DND-41 (cell line): ENCODE measurements at regions not wholly inside any gene's neighbourhood (a gene's known extent, or its start where the extent isn't known, plus 50 kb on each side); places are given as distances from the start of the nearest gene placed in this dataset.
"Not testable (repeated sequence)": the region's sequence is repeated elsewhere in the genome, so short reads cannot be mapped to it uniquely, and the experiment has no call there.

Source experiments
- ATAC-seq: fragments of 200-7000 bp; cut with Tn5 transposase; 3 replicates; pipeline ENCODE4 v1.9.1; 2021; ENCODE audit warnings: low read depth; ENCODE audit not compliant: insufficient read depth
- DNase-seq: peaks from one replicate; pipeline ENCODE4 v3.0.0-alpha.2; 2020
- H2AFZ ChIP-seq: 2 replicates; pipeline ENCODE4 v1.6.0; 2012; ENCODE audit warnings: low read depth, low read length
- H3K27ac ChIP-seq: 2 replicates; pipeline ENCODE4 v1.5.1; 2012; ENCODE audit warnings: low read length, inconsistent platforms
- H3K27me3 ChIP-seq: fragments of 200-600 bp; sonication (generic); 2 replicates; pipeline ENCODE4 v1.6.0; 2012; ENCODE audit warnings: low read length, mild to moderate bottlenecking, inconsistent platforms; ENCODE audit not compliant: insufficient read depth, poor library complexity
- H3K36me3 ChIP-seq: 2 replicates; pipeline ENCODE4 v1.5.1; 2012; ENCODE audit warnings: low read length, inconsistent platforms; ENCODE audit not compliant: insufficient read depth
- H3K4me1 ChIP-seq: 2 replicates; pipeline ENCODE4 v1.5.1; 2012; ENCODE audit warnings: mild to moderate bottlenecking, low read length; ENCODE audit not compliant: insufficient read depth
- H3K4me2 ChIP-seq: 2 replicates; pipeline ENCODE4 v1.6.0; 2012; ENCODE audit warnings: mild to moderate bottlenecking, moderate library complexity, low read length, inconsistent platforms; ENCODE audit not compliant: insufficient read depth
- H3K4me3 ChIP-seq, 2 experiments: fragments of 200-600 bp in 1 of 2; shearing (Covaris generic) in 1 of 2; 2 replicates each; pipeline ENCODE4 v1.5.1; 2012 to 2016; ENCODE audit warnings: inconsistent platforms in 2 of 2, low read length in 2 of 2, mild to moderate bottlenecking in 2 of 2, low read depth in 1 of 2, moderate library complexity in 1 of 2
- H3K79me2 ChIP-seq: 2 replicates; pipeline ENCODE4 v1.6.0; 2012; ENCODE audit warnings: low read length, inconsistent platforms; ENCODE audit not compliant: insufficient read depth
- H3K9ac ChIP-seq: 2 replicates; pipeline ENCODE4 v1.6.0; 2012; ENCODE audit warnings: low read depth, mild to moderate bottlenecking, inconsistent platforms, low read length, moderate library complexity
- H3K9me3 ChIP-seq: 2 replicates; pipeline ENCODE4 v1.5.1; 2012; ENCODE audit warnings: low read length, moderate library complexity, mild to moderate bottlenecking, inconsistent platforms; ENCODE audit not compliant: insufficient read depth, severe bottlenecking
- H4K20me1 ChIP-seq: 2 replicates; pipeline ENCODE4 v1.6.0; 2012; ENCODE audit warnings: low read length; ENCODE audit not compliant: insufficient read depth
- EZH2 ChIP-seq: IDR thresholded peaks from 3 replicates; pipeline ENCODE4 v1.6.1; 2012; ENCODE audit warnings: borderline replicate concordance, low read depth, mild to moderate bottlenecking, moderate library complexity, low read length, inconsistent platforms; ENCODE audit not compliant: severe bottlenecking
- TF ChIP-seq, protein P1 (sequence below): IDR thresholded peaks from 2 replicates; pipeline ENCODE4 v1.5.1; 2012; ENCODE audit warnings: borderline replicate concordance, low read length, moderate library complexity, mild to moderate bottlenecking; ENCODE audit not compliant: poor library complexity, severe bottlenecking; ENCODE audit errors: extremely low read depth

DNA sequence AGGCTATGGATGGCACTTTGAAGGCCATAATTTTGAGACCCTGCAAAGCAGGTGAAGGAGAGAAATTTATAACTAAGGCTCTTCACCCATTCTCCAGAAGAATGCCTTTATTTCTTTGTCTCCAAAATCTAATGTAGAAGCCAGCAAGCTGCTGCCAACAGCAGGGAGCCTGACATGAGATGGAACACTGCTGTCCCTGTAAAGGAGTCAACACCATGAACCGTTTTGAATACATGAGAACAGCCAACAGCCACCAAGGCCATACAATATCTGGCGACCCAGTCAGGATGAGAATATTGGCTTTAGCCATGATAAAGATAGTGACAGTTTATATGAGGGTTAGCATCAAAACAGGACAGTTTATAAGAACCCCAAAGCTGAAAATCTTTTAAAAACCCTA is 121.2 kb upstream of the LIFR start:
- DNase-seq, result no peak
- Histone ChIP-seq H3K4me1 (no peaks in the 10 kb centered on the region), H3K27me3 (no peaks in the 10 kb centered on the region), H2AFZ (no peak overlapping the region), H3K27ac (no peak overlapping the region), H3K4me2 (no peak overlapping the region), H3K9me3 (no peaks in the 10 kb centered on the region), H3K79me2 (no peaks in the 10 kb centered on the region), H3K36me3 (no peaks in the 10 kb centered on the region), H4K20me1 (no peaks in the 10 kb centered on the region), H3K9ac (no peak overlapping the region), H3K4me3 (no peak overlapping the region)
- no peak for ATAC-seq
- TF ChIP-seq, protein P1, sequence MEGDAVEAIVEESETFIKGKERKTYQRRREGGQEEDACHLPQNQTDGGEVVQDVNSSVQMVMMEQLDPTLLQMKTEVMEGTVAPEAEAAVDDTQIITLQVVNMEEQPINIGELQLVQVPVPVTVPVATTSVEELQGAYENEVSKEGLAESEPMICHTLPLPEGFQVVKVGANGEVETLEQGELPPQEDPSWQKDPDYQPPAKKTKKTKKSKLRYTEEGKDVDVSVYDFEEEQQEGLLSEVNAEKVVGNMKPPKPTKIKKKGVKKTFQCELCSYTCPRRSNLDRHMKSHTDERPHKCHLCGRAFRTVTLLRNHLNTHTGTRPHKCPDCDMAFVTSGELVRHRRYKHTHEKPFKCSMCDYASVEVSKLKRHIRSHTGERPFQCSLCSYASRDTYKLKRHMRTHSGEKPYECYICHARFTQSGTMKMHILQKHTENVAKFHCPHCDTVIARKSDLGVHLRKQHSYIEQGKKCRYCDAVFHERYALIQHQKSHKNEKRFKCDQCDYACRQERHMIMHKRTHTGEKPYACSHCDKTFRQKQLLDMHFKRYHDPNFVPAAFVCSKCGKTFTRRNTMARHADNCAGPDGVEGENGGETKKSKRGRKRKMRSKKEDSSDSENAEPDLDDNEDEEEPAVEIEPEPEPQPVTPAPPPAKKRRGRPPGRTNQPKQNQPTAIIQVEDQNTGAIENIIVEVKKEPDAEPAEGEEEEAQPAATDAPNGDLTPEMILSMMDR, result no peak
- TF ChIP-seq EZH2, result no peak

DNA sequence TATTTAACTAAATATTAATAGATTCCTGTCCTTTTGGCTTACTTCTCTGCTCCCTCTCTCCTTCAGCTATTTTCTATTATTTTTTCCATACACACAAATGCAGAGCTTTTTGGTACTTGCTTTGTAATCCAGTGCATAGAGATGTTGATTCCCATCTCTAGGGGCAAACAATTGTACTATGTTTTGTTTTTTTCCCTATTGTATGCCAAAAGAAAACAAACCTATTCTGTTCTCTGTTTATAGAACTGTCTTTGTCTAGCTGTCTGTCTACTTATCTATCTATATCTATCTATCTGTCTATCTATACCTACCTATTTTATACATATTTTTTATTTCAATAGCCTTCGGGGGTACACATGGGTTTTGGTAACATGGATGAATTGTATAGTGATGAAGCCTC is 121.6 kb upstream of the LIFR start:
- H3K36me3 ChIP-seq, result no peaks in the 10 kb centered on the region
- H3K79me2 ChIP-seq, result no peaks in the 10 kb centered on the region
- H3K9ac ChIP-seq, result no peak overlapping the region
- DNase-seq, result no peak
- H3K4me3 ChIP-seq, result no peak overlapping the region
- H3K4me1 ChIP-seq, result no peaks in the 10 kb centered on the region
- H3K27ac ChIP-seq, result no peak overlapping the region
- H2AFZ ChIP-seq, result no peak overlapping the region
- no peak overlapping the region for H3K4me2 ChIP-seq
- TF ChIP-seq EZH2, result no peak
- TF ChIP-seq, protein P1, result no peak
- no peaks in the 10 kb centered on the region for H4K20me1 ChIP-seq
- no peak for ATAC-seq
- H3K27me3 ChIP-seq, result no peaks in the 10 kb centered on the region
- H3K9me3 ChIP-seq, result no peaks in the 10 kb centered on the region

DNA sequence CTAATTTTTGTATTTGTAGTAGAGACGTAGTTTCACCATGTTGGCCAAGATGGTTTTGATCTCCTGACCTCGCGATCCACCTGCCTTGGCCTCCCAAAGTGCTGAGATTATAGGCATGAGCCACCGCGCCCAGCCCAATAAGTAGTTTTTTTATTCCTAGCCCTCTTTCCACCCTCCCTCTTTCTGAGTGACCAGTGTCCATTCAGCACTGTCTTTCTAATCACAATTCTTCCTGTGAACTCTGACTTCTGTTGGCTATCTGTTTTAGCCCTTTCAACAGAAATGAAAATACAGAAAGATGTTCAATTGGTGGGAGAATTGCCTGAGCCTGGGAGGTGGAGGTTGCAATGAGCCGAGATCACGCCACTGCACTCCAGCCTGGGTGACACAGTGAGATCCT is 122.3 kb upstream of the LIFR start:
- H3K27me3 ChIP-seq, H3K4me2 ChIP-seq, ATAC-seq, H3K9ac ChIP-seq, H3K9me3 ChIP-seq, H3K27ac ChIP-seq, H3K79me2 ChIP-seq, H4K20me1 ChIP-seq, H3K36me3 ChIP-seq, DNase-seq, H3K4me1 ChIP-seq, H3K4me3 ChIP-seq, H2AFZ ChIP-seq: not testable (repeated sequence)

DNA sequence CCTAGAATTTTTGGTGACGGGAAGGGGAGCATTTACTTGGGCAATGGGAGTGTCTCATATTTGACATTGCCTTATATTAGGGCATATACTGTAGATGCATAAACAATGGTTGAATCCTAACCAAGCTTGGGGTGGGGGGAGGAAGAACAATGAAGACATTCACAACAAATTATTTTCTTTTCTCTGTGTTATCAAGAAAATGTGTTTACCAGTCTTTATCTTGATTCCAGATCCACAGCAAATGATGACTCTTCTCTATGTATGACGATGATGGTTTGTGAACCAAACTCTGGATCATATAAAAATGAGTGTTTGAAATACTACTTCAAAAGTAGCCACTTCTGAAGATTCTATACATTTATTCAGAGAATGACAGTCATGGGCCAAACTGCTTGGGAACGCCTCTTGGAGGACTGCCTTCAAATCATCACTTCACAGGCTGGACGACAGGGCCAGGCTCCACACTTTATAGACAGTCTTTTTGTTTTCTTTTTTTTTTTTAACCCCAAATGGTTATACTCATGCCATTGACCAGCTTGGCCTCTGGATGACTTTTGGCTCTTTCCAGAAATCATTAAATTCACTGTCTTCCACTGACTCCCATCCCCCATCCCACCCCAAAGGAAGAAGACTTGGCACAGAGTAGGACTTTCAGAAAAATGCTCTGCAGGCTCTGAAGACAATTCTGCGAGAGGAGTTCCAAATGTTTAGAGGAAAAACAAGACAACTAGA is 123.8 kb upstream of the LIFR start:
- H2AFZ ChIP-seq, result no peak overlapping the region
- no peak overlapping the region for H3K4me2 ChIP-seq
- no peak overlapping the region for H3K27ac ChIP-seq
- H3K9ac ChIP-seq, result no peak overlapping the region
- no peaks in the 10 kb centered on the region for H4K20me1 ChIP-seq
- no peaks in the 10 kb centered on the region for H3K36me3 ChIP-seq
- no peaks in the 10 kb centered on the region for H3K4me1 ChIP-seq
- no peak overlapping the region for H3K4me3 ChIP-seq
- TF ChIP-seq, protein P1, result no peak
- no peak for TF ChIP-seq EZH2
- peaks cover 2% of the 10 kb centered on the region for H3K27me3 ChIP-seq
- ATAC-seq (no peak), DNase-seq (no peak)
- H3K79me2 ChIP-seq, result no peaks in the 10 kb centered on the region
- no peaks in the 10 kb centered on the region for H3K9me3 ChIP-seq
